H1 (cell line): ENCODE measurements at regions not wholly inside any gene's neighbourhood (a gene's known extent, or its start where the extent isn't known, plus 50 kb on each side); places are given as distances from the start of the nearest gene placed in this dataset.

Experiments used
- ATF2 ChIP-seq: IDR thresholded peaks from 2 replicates; pipeline ENCODE4 v1.6.1; 2012; ENCODE audit warnings: low read length, inconsistent platforms
- CREB1 ChIP-seq: IDR thresholded peaks from 2 replicates; pipeline ENCODE4 v1.6.1; 2012; ENCODE audit warnings: inconsistent platforms
- KDM5A ChIP-seq: fragments of 200-600 bp; IDR thresholded peaks from 2 replicates; pipeline ENCODE4 v1.7.1; 2012; ENCODE audit warnings: mild to moderate bottlenecking, low read length, inconsistent platforms, mixed read lengths
- POLR2AphosphoS5 ChIP-seq: IDR thresholded peaks from 2 replicates; pipeline ENCODE4 v1.6.1; 2011; ENCODE audit warnings: low read depth, low read length
- POU5F1 ChIP-seq: IDR thresholded peaks from 2 replicates; pipeline ENCODE4 v1.6.1; 2011; ENCODE audit warnings: low read depth, mild to moderate bottlenecking, low read length, moderate library complexity
- SIN3A ChIP-seq, 2 experiments: IDR thresholded peaks in 1 of 2; conservative IDR thresholded peaks in 1 of 2; 2 replicates each; pipeline ENCODE4 v1.6.1; 2011 to 2012; ENCODE audit warnings: low read length in 2 of 2, improper control_type of control experiment in 1 of 2, low read depth in 1 of 2, mild to moderate bottlenecking in 1 of 2
- TF ChIP-seq, protein P1 (sequence below): fragments of 300-600 bp; sonication (generic); IDR thresholded peaks from 2 replicates; pipeline ENCODE4 v1.7.1; 2012; ENCODE audit warnings: low read length, moderate library complexity, mild to moderate bottlenecking, inconsistent platforms; ENCODE audit not compliant: insufficient replicate concordance

DNA sequence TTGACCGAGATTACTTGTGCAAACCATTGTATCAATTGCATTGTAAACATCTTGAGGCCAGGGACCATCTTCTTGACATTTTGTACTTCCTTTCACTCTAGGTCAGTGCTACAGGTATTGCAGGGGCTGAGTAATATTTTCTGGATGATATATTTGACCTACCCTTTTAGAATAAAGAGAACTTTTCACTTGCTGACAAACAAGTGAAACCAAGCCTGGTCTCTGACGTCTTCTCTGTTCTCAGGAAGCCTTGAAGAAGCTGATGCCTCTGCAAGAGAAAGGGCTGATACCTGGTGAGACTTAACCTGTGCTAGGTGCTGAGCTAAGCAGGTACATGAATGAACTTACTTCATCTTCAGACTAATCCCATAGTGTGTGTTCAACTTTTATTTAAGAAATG lies 60.5 kb upstream of the GGTLC1 start (continued):
- TF ChIP-seq ATF2 = no peak
- no peak for TF ChIP-seq POU5F1
- TF ChIP-seq POLR2AphosphoS5 = no peak
- no peak for TF ChIP-seq KDM5A
- TF ChIP-seq CREB1 = no peak
- TF ChIP-seq, protein P1, sequence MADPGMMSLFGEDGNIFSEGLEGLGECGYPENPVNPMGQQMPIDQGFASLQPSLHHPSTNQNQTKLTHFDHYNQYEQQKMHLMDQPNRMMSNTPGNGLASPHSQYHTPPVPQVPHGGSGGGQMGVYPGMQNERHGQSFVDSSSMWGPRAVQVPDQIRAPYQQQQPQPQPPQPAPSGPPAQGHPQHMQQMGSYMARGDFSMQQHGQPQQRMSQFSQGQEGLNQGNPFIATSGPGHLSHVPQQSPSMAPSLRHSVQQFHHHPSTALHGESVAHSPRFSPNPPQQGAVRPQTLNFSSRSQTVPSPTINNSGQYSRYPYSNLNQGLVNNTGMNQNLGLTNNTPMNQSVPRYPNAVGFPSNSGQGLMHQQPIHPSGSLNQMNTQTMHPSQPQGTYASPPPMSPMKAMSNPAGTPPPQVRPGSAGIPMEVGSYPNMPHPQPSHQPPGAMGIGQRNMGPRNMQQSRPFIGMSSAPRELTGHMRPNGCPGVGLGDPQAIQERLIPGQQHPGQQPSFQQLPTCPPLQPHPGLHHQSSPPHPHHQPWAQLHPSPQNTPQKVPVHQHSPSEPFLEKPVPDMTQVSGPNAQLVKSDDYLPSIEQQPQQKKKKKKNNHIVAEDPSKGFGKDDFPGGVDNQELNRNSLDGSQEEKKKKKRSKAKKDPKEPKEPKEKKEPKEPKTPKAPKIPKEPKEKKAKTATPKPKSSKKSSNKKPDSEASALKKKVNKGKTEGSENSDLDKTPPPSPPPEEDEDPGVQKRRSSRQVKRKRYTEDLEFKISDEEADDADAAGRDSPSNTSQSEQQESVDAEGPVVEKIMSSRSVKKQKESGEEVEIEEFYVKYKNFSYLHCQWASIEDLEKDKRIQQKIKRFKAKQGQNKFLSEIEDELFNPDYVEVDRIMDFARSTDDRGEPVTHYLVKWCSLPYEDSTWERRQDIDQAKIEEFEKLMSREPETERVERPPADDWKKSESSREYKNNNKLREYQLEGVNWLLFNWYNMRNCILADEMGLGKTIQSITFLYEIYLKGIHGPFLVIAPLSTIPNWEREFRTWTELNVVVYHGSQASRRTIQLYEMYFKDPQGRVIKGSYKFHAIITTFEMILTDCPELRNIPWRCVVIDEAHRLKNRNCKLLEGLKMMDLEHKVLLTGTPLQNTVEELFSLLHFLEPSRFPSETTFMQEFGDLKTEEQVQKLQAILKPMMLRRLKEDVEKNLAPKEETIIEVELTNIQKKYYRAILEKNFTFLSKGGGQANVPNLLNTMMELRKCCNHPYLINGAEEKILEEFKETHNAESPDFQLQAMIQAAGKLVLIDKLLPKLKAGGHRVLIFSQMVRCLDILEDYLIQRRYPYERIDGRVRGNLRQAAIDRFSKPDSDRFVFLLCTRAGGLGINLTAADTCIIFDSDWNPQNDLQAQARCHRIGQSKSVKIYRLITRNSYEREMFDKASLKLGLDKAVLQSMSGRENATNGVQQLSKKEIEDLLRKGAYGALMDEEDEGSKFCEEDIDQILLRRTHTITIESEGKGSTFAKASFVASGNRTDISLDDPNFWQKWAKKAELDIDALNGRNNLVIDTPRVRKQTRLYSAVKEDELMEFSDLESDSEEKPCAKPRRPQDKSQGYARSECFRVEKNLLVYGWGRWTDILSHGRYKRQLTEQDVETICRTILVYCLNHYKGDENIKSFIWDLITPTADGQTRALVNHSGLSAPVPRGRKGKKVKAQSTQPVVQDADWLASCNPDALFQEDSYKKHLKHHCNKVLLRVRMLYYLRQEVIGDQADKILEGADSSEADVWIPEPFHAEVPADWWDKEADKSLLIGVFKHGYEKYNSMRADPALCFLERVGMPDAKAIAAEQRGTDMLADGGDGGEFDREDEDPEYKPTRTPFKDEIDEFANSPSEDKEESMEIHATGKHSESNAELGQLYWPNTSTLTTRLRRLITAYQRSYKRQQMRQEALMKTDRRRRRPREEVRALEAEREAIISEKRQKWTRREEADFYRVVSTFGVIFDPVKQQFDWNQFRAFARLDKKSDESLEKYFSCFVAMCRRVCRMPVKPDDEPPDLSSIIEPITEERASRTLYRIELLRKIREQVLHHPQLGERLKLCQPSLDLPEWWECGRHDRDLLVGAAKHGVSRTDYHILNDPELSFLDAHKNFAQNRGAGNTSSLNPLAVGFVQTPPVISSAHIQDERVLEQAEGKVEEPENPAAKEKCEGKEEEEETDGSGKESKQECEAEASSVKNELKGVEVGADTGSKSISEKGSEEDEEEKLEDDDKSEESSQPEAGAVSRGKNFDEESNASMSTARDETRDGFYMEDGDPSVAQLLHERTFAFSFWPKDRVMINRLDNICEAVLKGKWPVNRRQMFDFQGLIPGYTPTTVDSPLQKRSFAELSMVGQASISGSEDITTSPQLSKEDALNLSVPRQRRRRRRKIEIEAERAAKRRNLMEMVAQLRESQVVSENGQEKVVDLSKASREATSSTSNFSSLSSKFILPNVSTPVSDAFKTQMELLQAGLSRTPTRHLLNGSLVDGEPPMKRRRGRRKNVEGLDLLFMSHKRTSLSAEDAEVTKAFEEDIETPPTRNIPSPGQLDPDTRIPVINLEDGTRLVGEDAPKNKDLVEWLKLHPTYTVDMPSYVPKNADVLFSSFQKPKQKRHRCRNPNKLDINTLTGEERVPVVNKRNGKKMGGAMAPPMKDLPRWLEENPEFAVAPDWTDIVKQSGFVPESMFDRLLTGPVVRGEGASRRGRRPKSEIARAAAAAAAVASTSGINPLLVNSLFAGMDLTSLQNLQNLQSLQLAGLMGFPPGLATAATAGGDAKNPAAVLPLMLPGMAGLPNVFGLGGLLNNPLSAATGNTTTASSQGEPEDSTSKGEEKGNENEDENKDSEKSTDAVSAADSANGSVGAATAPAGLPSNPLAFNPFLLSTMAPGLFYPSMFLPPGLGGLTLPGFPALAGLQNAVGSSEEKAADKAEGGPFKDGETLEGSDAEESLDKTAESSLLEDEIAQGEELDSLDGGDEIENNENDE = no peak
- TF ChIP-seq SIN3A (conservative IDR thresholded peaks at IDR 0.05 in 1 of 2, IDR thresholded peaks at IDR 0.05 in 1 of 2; ENCODE audit: low read depth in 1 of 2, low read length in 2 of 2) = no peak
